ENCODE measurements at regions not wholly inside any gene's neighbourhood (a gene's known extent, or its start where the extent isn't known, plus 50 kb on each side); places are given as distances from the start of the nearest gene placed in this dataset.

DNA sequence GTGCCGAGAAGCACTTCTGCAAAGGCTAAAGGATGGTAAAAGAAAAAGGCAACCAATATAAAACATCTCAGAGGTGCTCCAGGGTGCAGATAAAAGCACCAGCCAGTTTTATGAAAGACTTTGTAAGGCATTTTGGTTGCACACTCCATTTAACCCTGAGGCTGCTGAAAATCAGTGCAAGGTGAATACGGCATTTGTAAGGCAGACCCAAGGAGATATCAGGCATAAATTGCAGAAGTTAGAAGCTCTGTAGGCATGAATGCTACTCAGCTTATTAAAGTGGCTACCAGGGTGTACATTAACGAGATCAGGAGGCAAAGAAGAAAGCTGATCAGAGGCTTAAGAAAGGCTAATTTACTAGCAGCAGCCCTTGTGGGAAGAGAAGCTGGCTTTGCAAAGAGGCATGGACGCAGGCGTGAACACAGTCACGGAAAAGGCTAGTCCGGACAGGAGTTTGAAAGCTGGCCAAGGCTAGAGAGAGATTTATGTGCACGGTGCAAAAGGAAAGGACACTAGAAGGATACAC is 99.6 kb downstream of the ZNF429 start:
- no peaks in the 10 kb centered on the region for H4K20me1 ChIP-seq (ENCODE audit: insufficient read depth, low read length)
- H3K9me3 ChIP-seq (replicated peaks in 1 of 2; ENCODE audit: control insufficient read depth in 1 of 2, insufficient read depth in 1 of 2, low read length in 2 of 2), result no peaks in the 10 kb centered on the region
- peaks cover 33% of the 10 kb centered on the region for H3K4me1 Mint-ChIP-seq
- H3K9ac ChIP-seq (ENCODE audit: insufficient read depth, low read length, poor library complexity, severe bottlenecking), result peak overlapping the region; percentile 77
- peaks cover 0 to 25% (median 5%) of the 10 kb centered on the region in 7 donors for H3K9me3 Mint-ChIP-seq
- H2AFZ ChIP-seq (ENCODE audit: insufficient read depth, low read depth, low read length, poor library complexity, severe bottlenecking), result peak overlapping the region; percentile 93
- H3K4me3 Mint-ChIP-seq, result peak overlapping the region; percentile 86 to 96
- 50% methylated on average over 7 of the region's 8 CpGs for WGBS (ENCODE audit: insufficient coverage)
- H3K4me1 ChIP-seq (ENCODE audit: control insufficient read depth in 1 of 2, insufficient read depth in 2 of 2, low read length in 2 of 2), result peaks cover 19 to 22% of the 10 kb centered on the region in 2 donors
- no peaks in the 10 kb centered on the region for H3K27me3 ChIP-seq (ENCODE audit: control insufficient read depth in 2 of 2, insufficient read depth in 2 of 2, low read length in 2 of 2)
- intact Hi-C loops (cut with micrococcal nuclease), result no loop called here
- TF ChIP-seq, protein P1, sequence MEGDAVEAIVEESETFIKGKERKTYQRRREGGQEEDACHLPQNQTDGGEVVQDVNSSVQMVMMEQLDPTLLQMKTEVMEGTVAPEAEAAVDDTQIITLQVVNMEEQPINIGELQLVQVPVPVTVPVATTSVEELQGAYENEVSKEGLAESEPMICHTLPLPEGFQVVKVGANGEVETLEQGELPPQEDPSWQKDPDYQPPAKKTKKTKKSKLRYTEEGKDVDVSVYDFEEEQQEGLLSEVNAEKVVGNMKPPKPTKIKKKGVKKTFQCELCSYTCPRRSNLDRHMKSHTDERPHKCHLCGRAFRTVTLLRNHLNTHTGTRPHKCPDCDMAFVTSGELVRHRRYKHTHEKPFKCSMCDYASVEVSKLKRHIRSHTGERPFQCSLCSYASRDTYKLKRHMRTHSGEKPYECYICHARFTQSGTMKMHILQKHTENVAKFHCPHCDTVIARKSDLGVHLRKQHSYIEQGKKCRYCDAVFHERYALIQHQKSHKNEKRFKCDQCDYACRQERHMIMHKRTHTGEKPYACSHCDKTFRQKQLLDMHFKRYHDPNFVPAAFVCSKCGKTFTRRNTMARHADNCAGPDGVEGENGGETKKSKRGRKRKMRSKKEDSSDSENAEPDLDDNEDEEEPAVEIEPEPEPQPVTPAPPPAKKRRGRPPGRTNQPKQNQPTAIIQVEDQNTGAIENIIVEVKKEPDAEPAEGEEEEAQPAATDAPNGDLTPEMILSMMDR (IDR thresholded peaks at IDR 0.05), result no peak
- H3K27ac ChIP-seq (ENCODE audit: low read depth in 1 of 2, low read length in 2 of 2), result peak overlapping the region; percentile 51 to 94
- no peaks in the 10 kb centered on the region for H3K36me3 Mint-ChIP-seq
- peaks cover 0 to 4% (median 2%) of the 10 kb centered on the region in 3 donors for H3K27me3 Mint-ChIP-seq (ENCODE audit: low read depth in 3 of 3)
- no peaks in the 10 kb centered on the region for H3K79me2 ChIP-seq (ENCODE audit: insufficient read depth, low read length)
- peak overlapping the region; percentile 86 for H3K4me2 ChIP-seq (replicated peaks; ENCODE audit: extremely low read depth, low read length, poor library complexity, severe bottlenecking)
- no peaks in the 10 kb centered on the region for H3K36me3 ChIP-seq (replicated peaks in 1 of 2; ENCODE audit: control insufficient read depth in 1 of 2, insufficient read depth in 2 of 2, low read length in 2 of 2)
- H3K4me3 ChIP-seq (replicated peaks in 1 of 3; ENCODE audit: low read depth in 2 of 3, low read length in 3 of 3), result peak overlapping the region; percentile 49 to 99 (median 83)
- peak in 1 of 3 donors; percentile 10 for DNase-seq
- peak overlapping the region in 6 of 7 donors; percentile 84 to 96 (median 92) for H3K27ac Mint-ChIP-seq
